GM23248 (cell line): ENCODE measurements at regions not wholly inside any gene's neighbourhood (a gene's known extent, or its start where the extent isn't known, plus 50 kb on each side); places are given as distances from the start of the nearest gene placed in this dataset.

ENCODE experiments used
- DNase-seq: peaks from one replicate; pipeline ENCODE4 v3.0.0-alpha.2; 2015
- H2AFZ ChIP-seq: fragments of 200-600 bp; sonication (generic); 2 replicates; pipeline ENCODE4 v1.6.1; 2016; ENCODE audit warnings: antibody characterized with exemption
- H3F3A ChIP-seq: fragments of 200-600 bp; sonication (generic); 2 replicates; pipeline ENCODE4 v1.6.1; 2016; ENCODE audit warnings: mild to moderate bottlenecking, antibody characterized with exemption, mixed run types; ENCODE audit not compliant: insufficient read depth
- H3K27ac ChIP-seq: fragments of 200-600 bp; sonication (generic); 2 replicates; pipeline ENCODE4 v1.5.1; 2016; ENCODE audit warnings: mild to moderate bottlenecking
- H3K27me3 ChIP-seq: fragments of 200-600 bp; sonication (generic); replicated peaks from 2 replicates; pipeline ENCODE4 v1.6.1; 2016; ENCODE audit warnings: mild to moderate bottlenecking; ENCODE audit not compliant: insufficient read depth
- H3K36me3 ChIP-seq: fragments of 200-600 bp; sonication (generic); 2 replicates; pipeline ENCODE4 v1.6.1; 2016; ENCODE audit warnings: low read depth, mild to moderate bottlenecking
- H3K4me1 ChIP-seq: fragments of 200-600 bp; sonication (generic); 2 replicates; pipeline ENCODE4 v1.6.1; 2016; ENCODE audit warnings: mild to moderate bottlenecking; ENCODE audit not compliant: insufficient read depth
- H3K4me2 ChIP-seq: fragments of 200-600 bp; sonication (generic); one replicate; pipeline ENCODE4 v1.6.1; 2016; ENCODE audit warnings: mild to moderate bottlenecking; ENCODE audit not compliant: unreplicated experiment
- H3K4me3 ChIP-seq: fragments of 200-600 bp; sonication (generic); 2 replicates; pipeline ENCODE4 v1.5.1; 2016; ENCODE audit warnings: mild to moderate bottlenecking
- H3K79me2 ChIP-seq: fragments of 200-600 bp; sonication (generic); 2 replicates; pipeline ENCODE4 v1.6.1; 2016; ENCODE audit warnings: mild to moderate bottlenecking; ENCODE audit not compliant: insufficient read depth
- H3K9ac ChIP-seq: fragments of 200-600 bp; sonication (generic); 2 replicates; pipeline ENCODE4 v1.6.1; 2016; ENCODE audit warnings: mild to moderate bottlenecking
- H3K9me2 ChIP-seq: fragments of 200-600 bp; sonication (generic); 2 replicates; pipeline ENCODE4 v1.6.1; 2016; ENCODE audit warnings: mixed run types, mild to moderate bottlenecking, moderate library complexity; ENCODE audit not compliant: insufficient read depth
- H3K9me3 ChIP-seq: fragments of 200-600 bp; sonication (generic); one replicate; pipeline ENCODE4 v1.6.1; 2017; ENCODE audit warnings: low read depth
- H4K20me1 ChIP-seq: fragments of 200-600 bp; sonication (generic); 2 replicates; pipeline ENCODE4 v1.6.0; 2016; ENCODE audit not compliant: insufficient read depth
- EZH2 ChIP-seq: fragments of 200-600 bp; sonication (generic); IDR thresholded peaks from 2 replicates; pipeline ENCODE4 v1.6.1; 2018; ENCODE audit warnings: antibody characterized with exemption, mild to moderate bottlenecking; ENCODE audit not compliant: insufficient read depth, poor library complexity, severe bottlenecking
- EZH2phosphoT487 ChIP-seq: fragments of 200-600 bp; sonication (generic); IDR thresholded peaks from 2 replicates; pipeline ENCODE4 v1.6.1; 2018; ENCODE audit warnings: antibody characterized with exemption, moderate library complexity, mild to moderate bottlenecking, low read depth; ENCODE audit not compliant: insufficient read depth
- WGBS, 2 experiments: methylation state at CpG; one replicate each; pipeline ENCODE4 v1.1.6; 2015 to 2017; ENCODE audit warnings: low lambda C conversion rate in 2 of 2, low coverage in 1 of 2; ENCODE audit errors: missing lambda C conversion rate in 2 of 2; 5-methylcytosine and 5-hydroxymethylcytosine counted together
- in situ Hi-C: fragments of 300-500 bp; cut with MboI; formaldehyde crosslinking; loops from 2 replicates; pipeline ENCODE4 v1.15.0; 2020

DNA sequence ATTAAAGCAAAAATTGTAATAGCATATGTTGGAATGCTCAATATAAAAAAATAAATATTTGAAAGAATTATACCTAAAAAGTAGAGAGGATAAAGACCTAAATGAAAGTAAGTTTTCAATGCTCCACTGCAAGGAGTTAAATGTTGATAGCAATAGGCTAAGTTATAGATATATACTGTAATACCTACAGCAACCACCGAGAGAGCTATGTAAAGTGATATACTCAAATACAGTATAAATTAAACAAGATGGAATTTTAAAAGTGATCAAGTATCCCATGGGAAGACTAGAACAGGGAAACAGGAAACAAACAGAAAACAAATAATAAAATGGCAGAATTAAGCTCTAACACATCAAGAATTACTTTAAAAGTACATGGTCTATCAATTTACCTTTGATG is 73.9 kb downstream of the CASP3 start:
- TF ChIP-seq EZH2phosphoT487 (no peak), EZH2 (no peak)
- H3K27ac ChIP-seq = no peak overlapping the region
- no peak overlapping the region for H3K4me2 ChIP-seq
- H3K4me1 ChIP-seq = no peaks in the 10 kb centered on the region
- whole genome bisulfite sequencing, 2 experiments = 3% methylated on average over 1 of the region's 1 CpG
- H3K36me3 ChIP-seq = no peaks in the 10 kb centered on the region
- no peaks in the 10 kb centered on the region for H3K9me2 ChIP-seq
- H3K4me3 ChIP-seq = no peak overlapping the region
- in situ Hi-C loops = no loop called here
- H3K9ac ChIP-seq = no peak overlapping the region
- DNase-seq = no peak
- H3F3A ChIP-seq = no peaks in the 10 kb centered on the region
- no peaks in the 10 kb centered on the region for H3K79me2 ChIP-seq
- no peaks in the 10 kb centered on the region for H4K20me1 ChIP-seq
- H3K27me3 ChIP-seq = no peaks in the 10 kb centered on the region
- H2AFZ ChIP-seq = no peak overlapping the region
- H3K9me3 ChIP-seq = no peaks in the 10 kb centered on the region

DNA sequence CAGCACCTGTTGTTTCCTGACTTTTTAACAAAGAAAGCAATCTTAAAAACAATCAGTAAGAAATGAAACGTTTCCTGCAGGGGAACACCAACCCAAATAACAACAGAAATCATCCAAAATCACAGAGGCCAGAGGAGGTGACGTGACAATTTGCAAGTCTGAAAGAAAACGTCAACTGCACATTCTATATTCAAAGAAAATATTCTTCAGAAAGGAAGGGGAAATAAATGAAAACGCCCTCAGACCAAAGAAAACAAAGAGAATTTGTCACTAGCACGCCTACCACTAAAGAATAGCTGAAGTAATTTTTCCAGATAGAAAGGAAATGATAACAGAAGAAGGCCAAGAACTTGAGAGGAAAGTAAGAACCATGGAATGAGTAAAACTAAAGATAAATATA is 74.4 kb downstream of the CASP3 start:
- Histone ChIP-seq H3K4me3 (no peak overlapping the region), H3K4me1 (no peaks in the 10 kb centered on the region), H3K36me3 (no peaks in the 10 kb centered on the region), H3K9me3 (no peaks in the 10 kb centered on the region), H3K79me2 (no peaks in the 10 kb centered on the region), H3K9ac (no peak overlapping the region), H3K9me2 (no peaks in the 10 kb centered on the region), H2AFZ (no peak overlapping the region), H4K20me1 (no peaks in the 10 kb centered on the region), H3F3A (no peaks in the 10 kb centered on the region), H3K4me2 (no peak overlapping the region), H3K27me3 (no peaks in the 10 kb centered on the region), H3K27ac (no peak overlapping the region)
- no peak for DNase-seq
- in situ Hi-C loops = no loop called here
- TF ChIP-seq EZH2 = no peak
- TF ChIP-seq EZH2phosphoT487 = no peak
- 19 to 21% methylated on average over 5 of the region's 5 CpGs for WGBS, 2 experiments

DNA sequence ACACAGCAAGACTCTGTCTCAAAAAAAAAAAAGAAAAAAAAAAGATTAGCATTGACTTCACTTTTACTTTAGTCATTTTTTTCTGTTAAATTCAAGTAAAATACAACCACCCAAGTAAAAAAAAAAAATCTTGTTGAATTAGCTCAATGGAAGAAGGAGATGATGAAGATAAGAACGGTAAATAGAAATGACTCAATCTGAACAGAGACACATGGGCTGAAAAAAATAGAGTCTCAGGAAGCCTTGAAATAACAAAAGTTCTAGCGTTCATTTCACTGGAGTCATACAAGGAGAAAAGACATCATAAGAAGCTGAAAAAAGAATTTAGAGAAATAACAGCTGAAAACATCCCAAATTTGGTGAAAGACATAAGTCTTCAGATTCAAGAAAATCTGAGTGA is 75.5 kb downstream of the CASP3 start:
- WGBS, 2 experiments = 41 to 48% methylated on average over 2 of the region's 2 CpGs
- Histone ChIP-seq H3K27ac (no peak overlapping the region), H3F3A (no peaks in the 10 kb centered on the region), H3K9ac (no peak overlapping the region), H4K20me1 (no peaks in the 10 kb centered on the region), H2AFZ (no peak overlapping the region), H3K27me3 (no peaks in the 10 kb centered on the region; the same call in 1 of the 2 replicates), H3K4me1 (no peaks in the 10 kb centered on the region), H3K4me3 (no peak overlapping the region), H3K9me2 (no peaks in the 10 kb centered on the region), H3K9me3 (no peaks in the 10 kb centered on the region), H3K79me2 (no peaks in the 10 kb centered on the region), H3K4me2 (no peak overlapping the region), H3K36me3 (no peaks in the 10 kb centered on the region)
- TF ChIP-seq EZH2phosphoT487 (no peak), EZH2 (no peak)
- DNase-seq = no peak
- in situ Hi-C loops = no loop called here

DNA sequence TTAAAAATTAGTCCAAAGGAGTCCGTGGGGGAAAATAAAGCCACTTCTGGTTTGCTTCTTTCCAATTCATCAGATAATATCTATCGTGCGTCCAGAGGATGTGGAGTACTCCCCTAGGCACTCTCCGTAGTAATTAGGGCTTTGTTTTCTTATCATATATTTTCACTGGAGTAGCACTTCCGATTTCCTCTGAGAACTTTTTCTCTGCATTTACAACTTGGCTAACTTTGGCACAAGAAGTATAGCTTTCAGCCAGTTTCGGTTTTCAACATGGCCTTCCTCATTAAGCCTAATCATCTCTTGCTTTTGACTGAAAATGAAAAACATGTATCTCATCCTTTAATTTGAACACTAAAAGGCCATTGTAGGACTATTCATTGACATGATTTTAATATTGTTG is 80.5 kb downstream of the CASP3 start:
- H4K20me1 ChIP-seq = no peaks in the 10 kb centered on the region
- WGBS, 2 experiments = 64 to 66% methylated on average over 6 of the region's 6 CpGs
- no peak overlapping the region for H2AFZ ChIP-seq
- H3K4me1 ChIP-seq = no peaks in the 10 kb centered on the region
- H3K36me3 ChIP-seq = no peaks in the 10 kb centered on the region
- no peaks in the 10 kb centered on the region for H3K79me2 ChIP-seq
- no peaks in the 10 kb centered on the region for H3F3A ChIP-seq
- no peak for DNase-seq
- no peak overlapping the region for H3K9ac ChIP-seq
- in situ Hi-C loops = no loop called here
- H3K9me3 ChIP-seq = no peaks in the 10 kb centered on the region
- H3K27me3 ChIP-seq = peaks cover 5% of the 10 kb centered on the region; the same call in 1 of the 2 replicates
- no peak overlapping the region for H3K27ac ChIP-seq
- H3K9me2 ChIP-seq = no peaks in the 10 kb centered on the region
- H3K4me3 ChIP-seq = no peak overlapping the region
- TF ChIP-seq EZH2phosphoT487 (no peak), EZH2 (no peak)
- no peak overlapping the region for H3K4me2 ChIP-seq

DNA sequence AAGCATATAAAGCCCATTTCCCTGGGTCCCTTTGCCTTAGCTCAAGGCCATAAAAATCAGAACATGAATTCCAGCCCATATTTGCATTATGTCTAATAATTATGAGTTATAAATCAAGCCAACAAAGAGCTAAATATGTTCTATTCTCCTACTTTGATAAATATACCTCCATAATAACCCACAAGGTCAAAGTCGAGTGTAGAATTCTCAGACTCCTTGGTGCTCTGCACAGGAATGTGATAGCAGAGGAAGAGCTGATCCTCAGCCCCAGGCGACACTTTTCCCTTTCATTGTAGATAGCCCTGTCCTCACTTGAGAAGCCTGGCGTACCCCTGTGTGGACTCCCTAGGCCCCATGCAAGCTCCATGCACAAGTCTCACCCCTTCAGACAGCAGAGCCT is 85.6 kb downstream of the CASP3 start:
- Histone ChIP-seq H3K27ac (no peak overlapping the region), H3K9ac (no peak overlapping the region), H3K79me2 (no peaks in the 10 kb centered on the region), H4K20me1 (no peaks in the 10 kb centered on the region), H3K4me3 (no peak overlapping the region), H3K4me2 (no peak overlapping the region), H2AFZ (no peak overlapping the region), H3F3A (no peaks in the 10 kb centered on the region), H3K9me2 (no peaks in the 10 kb centered on the region), H3K4me1 (no peaks in the 10 kb centered on the region), H3K9me3 (no peaks in the 10 kb centered on the region), H3K36me3 (no peaks in the 10 kb centered on the region), H3K27me3 (peaks cover 5% of the 10 kb centered on the region; the same call in 1 of the 2 replicates)
- in situ Hi-C loops = no loop called here
- TF ChIP-seq EZH2phosphoT487 (no peak), EZH2 (no peak)
- DNase-seq = no peak
- WGBS, 2 experiments = 31 to 43% methylated on average over 3 of the region's 3 CpGs
